Fibroblast of skin of left biceps (primary cell): ENCODE measurements at regions not wholly inside any gene's neighbourhood (a gene's known extent, or its start where the extent isn't known, plus 50 kb on each side); places are given as distances from the start of the nearest gene placed in this dataset.
A peak's percentile ranks its signal among the peaks of the same experiment; 100 is the strongest.
"Not testable (repeated sequence)": the region's sequence is repeated elsewhere in the genome, so short reads cannot be mapped to it uniquely, and the experiment has no call there.

Experiments used
- DNase-seq, 2 experiments: peaks; one replicate each; pipeline ENCODE4 v3.0.0-alpha.2; 2013; ENCODE audit warnings: low read depth in 2 of 2

GRCh38 chr2:189231719-189232323 is 52.3 kb upstream of the COL5A2 start:
- no peak for DNase-seq

- no peak for DNase-seq
Measured at GRCh38 chr2:189232759-189233406, 53.3 kb upstream of the COL5A2 start.

GRCh38 chr2:189233527-189233926 is 54.0 kb upstream of the COL5A2 start:
- no peak for DNase-seq

DNA sequence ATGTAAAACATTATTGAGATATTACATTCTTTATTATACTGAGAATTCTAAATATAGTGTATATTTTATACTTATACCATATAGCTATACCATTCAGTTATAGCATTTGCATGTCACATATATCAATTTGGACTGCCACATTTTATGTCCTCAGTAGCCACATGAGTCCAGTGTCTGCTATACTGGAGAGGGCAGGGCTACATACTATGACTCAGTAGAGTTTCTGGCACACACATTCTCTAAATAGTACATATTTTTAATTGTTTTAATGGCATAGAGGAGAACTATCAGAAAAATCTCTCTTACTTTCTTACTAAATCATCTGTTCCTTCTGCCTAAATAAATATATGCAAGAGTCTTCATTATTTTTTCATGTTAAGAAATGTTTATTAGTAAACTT is 55.4 kb upstream of the COL5A2 start:
- no peak for DNase-seq

DNA sequence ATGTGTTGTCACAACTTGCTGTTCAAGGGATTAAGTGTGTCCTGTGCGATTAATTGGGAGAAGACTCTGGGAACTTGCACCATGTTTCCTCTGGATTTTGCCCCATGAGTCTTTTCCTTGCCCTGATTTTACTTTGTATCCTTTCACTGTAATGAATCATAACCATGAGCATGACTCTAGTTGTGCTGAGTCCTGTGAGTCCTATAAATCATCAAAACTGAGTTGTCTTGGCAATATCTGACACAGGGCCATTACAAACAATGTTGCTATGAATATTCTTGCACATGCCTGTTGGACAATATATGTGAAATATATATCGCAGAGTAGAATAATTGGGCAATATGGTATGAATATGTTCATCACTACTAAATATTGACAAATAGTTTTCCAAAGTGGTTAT is 56.5 kb upstream of the COL5A2 start:
- peak in 1 of 2 experiments; percentile 19 for DNase-seq

DNA sequence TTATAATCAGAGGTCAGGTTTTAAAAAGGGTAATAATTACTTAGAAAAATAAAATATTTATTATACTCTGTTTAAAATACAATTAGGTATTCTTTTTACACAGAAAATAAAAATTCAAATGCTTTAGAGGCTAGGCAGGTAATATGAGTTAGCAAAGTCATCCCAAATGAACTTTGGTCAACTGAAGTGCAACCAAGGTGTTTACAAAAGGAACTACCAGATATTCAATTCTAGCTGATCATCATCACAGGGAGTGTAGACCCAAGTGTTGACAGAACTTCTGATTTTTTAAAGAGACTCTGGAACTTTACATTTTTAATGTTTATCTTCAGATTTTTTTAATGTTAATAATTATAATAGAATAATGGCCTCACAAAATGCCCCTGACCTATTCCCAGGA is 59.3 kb upstream of the COL5A2 start:
- no peak for DNase-seq

DNA sequence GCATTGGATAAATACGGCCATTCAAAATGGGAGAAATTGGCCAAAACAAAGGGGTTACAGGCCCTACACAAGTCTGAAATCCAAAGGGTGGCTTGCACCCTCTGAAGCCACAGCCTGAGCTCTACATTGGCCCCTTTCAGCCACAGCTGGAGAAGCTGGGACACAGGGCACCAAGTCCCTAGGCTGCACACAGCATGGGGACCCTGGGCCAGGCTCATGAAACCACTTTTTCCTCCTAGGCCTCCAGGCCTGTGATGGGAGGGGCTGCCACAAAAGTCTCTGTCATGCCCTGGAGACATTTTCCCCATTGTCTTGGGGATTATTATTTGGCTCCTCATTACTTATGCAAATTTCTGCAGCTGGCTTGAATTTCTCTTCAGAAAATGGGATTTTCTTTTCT is 64.3 kb upstream of the COL5A2 start:
- DNase-seq: not testable (repeated sequence)

DNA sequence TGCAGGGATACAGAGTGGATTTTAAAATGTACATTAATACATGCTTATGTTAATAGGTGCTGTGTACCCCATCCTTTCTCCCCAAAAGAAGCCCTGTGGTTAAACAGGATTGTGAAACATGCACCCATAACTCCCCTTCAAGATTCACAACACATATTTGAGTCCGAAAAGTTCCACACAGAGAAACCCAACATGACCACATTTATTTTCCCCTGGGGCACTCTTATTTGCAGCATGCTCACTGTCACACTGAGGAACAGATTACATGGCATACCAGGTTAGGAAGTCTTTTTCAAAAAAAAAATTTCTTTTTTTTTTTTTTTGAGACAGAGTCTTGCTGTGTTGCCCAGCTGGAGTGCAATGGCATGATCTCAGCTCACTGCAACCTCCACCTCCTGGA is 67.7 kb upstream of the COL5A2 start:
- no peak for DNase-seq

- DNase-seq: no peak
Measured at GRCh38 chr2:189248141-189248540, 68.6 kb upstream of the COL5A2 start.

GRCh38 chr2:189249171-189249570 is 69.6 kb upstream of the COL5A2 start:
- DNase-seq: peak in 1 of 2 experiments; percentile 53

GRCh38 chr2:189249901-189250300 is 70.3 kb upstream of the COL5A2 start:
- no peak for DNase-seq

DNA sequence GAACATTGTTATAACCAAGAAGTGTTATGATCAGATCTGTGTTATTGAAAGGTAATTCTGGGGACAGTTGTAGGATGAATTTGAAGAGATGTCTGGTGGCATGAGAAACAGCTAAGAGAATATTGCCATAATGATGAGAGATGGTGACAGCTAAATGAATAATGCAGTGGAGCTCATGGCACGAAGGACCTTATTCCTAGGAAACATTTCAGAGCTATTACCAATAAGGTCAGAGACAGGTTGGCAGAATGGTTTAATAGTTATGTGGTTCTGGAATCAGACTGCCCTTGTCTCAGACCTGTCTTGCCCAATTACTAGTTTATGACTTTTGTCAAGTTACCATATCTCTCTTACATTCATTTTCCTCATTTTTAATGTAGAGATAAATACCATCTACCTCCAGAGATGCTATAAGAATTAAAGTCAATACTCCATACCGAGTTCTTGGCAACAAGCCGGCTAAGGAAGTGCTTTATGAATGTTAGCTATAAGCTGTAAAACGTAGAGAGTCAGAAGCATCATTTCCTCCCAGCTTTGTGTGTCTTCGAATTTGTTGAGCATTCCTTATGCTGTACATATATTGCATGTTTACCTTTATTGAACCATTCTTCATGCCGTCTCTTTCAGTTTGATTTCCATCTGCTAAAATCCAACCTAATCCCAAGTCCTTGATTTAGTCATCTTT is 73.6 kb upstream of the COL5A2 start:
- DNase-seq: no peak

DNA sequence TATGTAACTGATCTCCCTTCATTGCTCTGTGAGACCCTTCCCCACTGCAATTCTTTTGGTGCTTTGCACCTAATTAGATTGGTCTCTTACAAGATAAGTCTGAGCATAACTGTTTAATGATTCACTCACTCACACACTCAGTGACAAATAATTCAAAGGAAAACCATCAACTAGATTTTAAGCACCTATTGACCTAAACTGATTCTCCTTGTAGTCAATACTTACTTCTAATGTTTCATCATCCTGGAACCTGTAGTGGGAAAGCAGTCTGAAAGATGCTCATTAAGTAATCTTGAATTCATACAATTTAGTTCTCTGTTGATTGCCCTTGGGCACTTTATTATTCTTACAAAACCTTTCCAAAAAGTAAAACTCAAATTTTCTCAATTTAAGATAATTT is 74.3 kb upstream of the COL5A2 start:
- no peak for DNase-seq

DNA sequence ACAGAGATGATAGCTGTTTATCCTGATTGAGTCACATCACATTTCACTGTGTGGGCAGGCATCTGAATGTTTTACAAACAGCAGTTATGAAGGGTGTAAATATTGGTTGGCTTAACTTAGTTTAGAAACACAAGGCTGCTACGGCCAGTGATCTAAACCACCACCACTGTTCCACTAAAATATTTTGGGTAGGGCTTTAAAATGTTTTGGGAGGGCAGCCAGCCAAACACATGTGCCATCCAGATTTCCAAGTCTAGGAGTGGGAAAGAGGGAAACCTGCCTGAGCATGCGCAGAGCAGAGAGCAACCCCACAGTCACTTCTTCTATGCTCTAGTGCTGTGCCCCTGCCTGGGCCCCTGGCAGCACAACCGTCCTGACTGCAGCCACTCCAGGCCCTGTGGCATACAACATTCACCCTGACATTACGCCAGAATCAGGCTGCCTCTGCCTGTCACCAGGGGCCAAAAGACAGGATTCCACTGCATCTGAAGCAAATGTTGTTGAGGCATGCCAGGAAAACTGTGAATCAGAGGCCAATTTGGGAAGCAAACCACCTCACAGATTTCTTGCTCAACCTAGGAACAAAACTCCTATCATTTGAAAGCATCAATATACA is 74.8 kb upstream of the COL5A2 start:
- peak; percentile 80 to 83 for DNase-seq

DNA sequence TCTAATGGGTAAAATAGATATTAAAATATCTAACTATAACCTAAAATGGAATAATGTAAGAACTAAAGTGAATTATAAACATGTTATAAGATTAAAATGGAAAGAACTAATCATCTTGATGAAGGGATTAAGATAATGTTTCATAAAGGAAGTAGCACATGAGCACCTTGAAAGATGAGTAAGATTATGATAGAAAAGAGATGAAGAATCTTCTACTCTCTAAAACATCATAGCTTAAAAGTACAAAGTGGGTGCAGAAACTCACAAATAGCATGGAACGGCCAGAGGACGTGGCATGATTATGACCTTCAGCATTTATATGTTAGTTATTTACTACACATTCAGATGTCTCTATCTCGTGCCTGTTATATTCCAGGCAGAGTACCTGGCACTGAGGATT is 76.2 kb upstream of the COL5A2 start:
- no peak for DNase-seq

DNA sequence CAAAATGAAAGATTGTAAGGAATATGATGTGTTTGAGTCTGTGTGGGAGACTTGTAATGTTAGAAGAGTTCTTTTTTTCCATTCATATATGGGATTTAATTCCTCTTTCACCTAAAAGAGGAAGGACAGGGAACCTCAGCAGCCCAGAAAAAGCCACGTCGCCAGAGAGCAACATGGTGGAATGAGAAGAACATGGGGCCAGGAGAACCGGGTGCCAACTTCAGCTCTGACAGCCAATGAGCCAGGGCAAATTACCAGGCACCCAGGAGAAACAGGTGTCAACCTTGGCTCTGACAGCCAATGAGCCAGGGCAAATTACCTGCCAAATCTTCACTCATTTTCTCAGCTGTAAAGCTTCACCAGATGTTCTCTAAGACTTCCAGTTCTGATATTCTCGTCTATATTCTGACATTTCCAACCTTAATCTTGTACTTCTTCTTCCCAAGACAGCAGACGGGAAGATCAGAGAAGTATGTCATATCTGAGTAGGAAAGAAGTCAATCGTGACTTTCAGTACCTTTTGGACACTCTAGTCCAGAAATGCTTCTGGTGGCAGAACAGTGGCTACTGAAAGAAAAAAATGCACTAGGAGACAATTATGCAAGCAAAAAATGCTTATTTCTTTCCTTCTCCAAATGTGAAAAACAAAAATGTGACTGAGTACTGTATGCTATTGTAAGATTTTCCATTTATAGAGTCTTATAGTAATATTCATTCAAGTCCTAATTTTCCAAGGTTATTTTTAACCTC is 79.2 kb upstream of the COL5A2 start:
- DNase-seq: no peak

- peak in 1 of 2 experiments; percentile 49 for DNase-seq
Measured at GRCh38 chr2:189260361-189260814, 80.8 kb upstream of the COL5A2 start.

DNA sequence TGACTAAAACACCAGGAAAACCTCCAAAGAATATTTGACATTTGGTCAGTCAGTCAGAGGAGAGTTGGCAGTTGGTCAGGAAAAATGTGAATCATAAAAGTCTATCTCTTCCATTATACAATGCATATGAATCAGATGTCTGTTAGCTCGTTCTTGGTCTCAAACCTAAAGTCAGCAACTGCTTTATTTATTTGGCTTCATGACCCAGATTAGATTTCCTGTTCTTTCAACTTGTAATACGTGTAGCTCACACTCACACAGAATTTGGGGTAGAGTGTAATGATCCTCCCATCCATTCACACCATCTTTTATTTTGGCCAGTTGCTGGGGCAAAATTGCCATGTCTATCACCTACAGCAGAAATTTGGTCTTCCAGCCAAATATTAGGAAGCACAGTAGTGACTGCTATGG is 81.9 kb upstream of the COL5A2 start:
- DNase-seq: peak; percentile 78

DNA sequence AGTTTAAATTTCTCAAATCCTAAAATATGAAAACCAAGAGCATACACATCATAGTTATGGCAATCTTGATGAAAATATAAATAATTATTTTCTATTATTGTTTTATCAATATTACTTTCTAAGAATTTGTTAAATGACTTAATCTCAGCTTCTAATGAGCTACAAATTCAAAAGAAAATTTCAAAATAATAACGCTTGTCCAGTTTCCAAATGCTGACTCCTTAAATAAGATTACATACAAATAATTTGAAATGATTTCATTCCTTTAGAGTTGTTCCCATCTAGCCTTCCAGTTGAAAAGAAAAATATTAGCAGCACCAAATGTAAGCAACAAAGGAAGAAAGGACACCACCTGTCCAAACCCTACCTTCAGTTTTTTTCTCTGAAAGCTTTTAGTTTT is 82.4 kb upstream of the COL5A2 start:
- DNase-seq: no peak

DNA sequence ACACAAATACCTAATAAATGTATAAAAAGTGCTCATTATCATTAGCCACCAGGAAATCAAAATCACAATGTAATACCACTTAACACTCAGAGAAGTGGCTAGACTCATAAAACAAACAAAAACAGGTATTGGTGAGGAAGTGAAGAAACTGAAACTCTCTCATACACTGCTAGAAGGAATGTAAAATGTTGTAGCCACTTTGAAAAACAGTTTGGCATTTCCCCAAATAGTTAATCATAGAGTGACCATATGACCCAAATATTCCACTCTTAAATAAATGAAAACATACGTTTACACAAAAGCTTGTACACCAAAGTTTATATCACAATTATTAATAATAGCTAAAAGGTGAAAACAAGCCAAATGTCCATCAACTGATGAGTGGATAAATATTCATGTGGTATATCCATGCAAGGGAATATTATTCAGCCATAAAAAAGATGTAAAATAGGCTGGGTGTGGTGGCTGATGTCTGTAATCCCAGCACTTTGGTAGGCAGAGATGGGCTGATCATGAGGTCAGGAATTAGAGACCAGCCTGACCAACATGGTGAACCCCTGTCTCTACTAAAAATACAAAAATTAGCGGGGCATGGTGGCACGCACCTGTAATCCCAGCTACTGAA is 86.2 kb upstream of the COL5A2 start:
- no peak for DNase-seq

DNA sequence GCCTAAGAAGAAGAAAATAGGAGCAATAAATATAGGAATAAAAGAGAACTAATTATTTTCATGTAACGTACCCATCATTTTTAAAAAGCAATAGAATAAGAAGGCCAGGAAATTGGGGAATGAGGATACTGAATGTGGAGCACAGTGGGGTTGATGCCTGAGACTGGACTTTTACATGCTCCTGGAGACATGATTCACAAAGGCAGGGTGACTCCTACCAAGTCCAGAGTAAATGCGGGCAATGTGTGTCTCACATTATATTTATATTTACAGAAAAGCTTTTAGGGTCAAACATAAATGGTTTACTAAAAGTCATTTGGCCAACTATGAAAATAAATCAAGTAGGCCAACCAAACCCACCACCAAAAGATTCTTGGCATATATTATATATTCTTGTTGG is 87.9 kb upstream of the COL5A2 start:
- DNase-seq: no peak
